ENCODE measurements at regions not wholly inside any gene's neighbourhood (a gene's known extent, or its start where the extent isn't known, plus 50 kb on each side); places are given as distances from the start of the nearest gene placed in this dataset.

DNA sequence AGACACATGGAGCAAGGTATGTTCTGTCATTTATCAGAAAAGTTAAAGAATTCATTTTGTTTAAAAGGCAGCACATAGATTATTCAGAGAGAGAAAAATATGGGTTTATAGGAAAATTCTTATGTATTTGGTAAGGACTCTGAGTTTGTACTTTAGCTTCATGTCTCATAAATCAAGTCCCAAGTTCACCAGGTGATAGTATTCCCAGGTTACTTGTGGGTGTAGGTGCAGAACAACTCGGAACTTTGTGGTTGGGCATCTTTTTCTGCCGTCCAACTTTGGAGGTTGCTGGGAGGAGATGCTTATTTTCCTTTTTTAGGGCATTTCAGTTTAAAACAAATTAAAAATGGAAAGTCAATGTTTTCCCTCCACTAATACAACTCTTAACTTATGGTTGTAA is 269.8 kb upstream of the DMRT1 start:
- no peak for TF ChIP-seq CTCF (IDR thresholded peaks at IDR 0.05; ENCODE audit: insufficient read depth, low read length, missing control alignments)
- ChIA-PET CTCF (no interaction called here), POLR2A (no interaction called here)
- H3K4me3 ChIP-seq (ENCODE audit: low read depth, low read length): no peak overlapping the region
- DNase-seq (ENCODE audit: low read depth, low spot score): no peak

GRCh38 chr9:573691-574410 is 267.6 kb upstream of the DMRT1 start:
- TF ChIP-seq CTCF (IDR thresholded peaks at IDR 0.05; ENCODE audit: insufficient read depth, low read length, missing control alignments): no peak
- ChIA-PET CTCF (no interaction called here), POLR2A (no interaction called here)
- no peak for DNase-seq (ENCODE audit: low read depth, low spot score)
- H3K4me3 ChIP-seq (ENCODE audit: low read depth, low read length): no peak overlapping the region

GRCh38 chr9:575139-575538 is 266.4 kb upstream of the DMRT1 start:
- CTCF ChIA-PET: interaction anchor here (1.2 kb wide), 1 partner anchor 230 kb away, joined by 3 read pairs; no protein-coding TSS in a partner anchor
- no peak for DNase-seq (ENCODE audit: low read depth, low spot score)
- POLR2A ChIA-PET: no interaction called here
- H3K4me3 ChIP-seq (ENCODE audit: low read depth, low read length): no peak overlapping the region
- no peak for TF ChIP-seq CTCF (IDR thresholded peaks at IDR 0.05; ENCODE audit: insufficient read depth, low read length, missing control alignments)

- H3K4me3 ChIP-seq (ENCODE audit: low read depth, low read length): no peak overlapping the region
- CTCF ChIA-PET: interaction anchor here (1.6 kb wide), 1 partner anchor 223 kb away, joined by 3 read pairs; no protein-coding TSS in a partner anchor
- TF ChIP-seq CTCF (IDR thresholded peaks at IDR 0.05; ENCODE audit: insufficient read depth, low read length, missing control alignments): no peak
- POLR2A ChIA-PET: no interaction called here
- DNase-seq (ENCODE audit: low read depth, low spot score): no peak
Observed at GRCh38 chr9:580652-581342, 260.7 kb upstream of the DMRT1 start.

- peak; percentile 6 for TF ChIP-seq CTCF (IDR thresholded peaks at IDR 0.05; ENCODE audit: insufficient read depth, low read length, missing control alignments)
- no peak overlapping the region for H3K4me3 ChIP-seq (ENCODE audit: low read depth, low read length)
- CTCF ChIA-PET: no interaction called here
- no peak for DNase-seq (ENCODE audit: low read depth, low spot score)
- POLR2A ChIA-PET: no interaction called here
Observed at GRCh38 chr9:581673-582497, 259.6 kb upstream of the DMRT1 start.

DNA sequence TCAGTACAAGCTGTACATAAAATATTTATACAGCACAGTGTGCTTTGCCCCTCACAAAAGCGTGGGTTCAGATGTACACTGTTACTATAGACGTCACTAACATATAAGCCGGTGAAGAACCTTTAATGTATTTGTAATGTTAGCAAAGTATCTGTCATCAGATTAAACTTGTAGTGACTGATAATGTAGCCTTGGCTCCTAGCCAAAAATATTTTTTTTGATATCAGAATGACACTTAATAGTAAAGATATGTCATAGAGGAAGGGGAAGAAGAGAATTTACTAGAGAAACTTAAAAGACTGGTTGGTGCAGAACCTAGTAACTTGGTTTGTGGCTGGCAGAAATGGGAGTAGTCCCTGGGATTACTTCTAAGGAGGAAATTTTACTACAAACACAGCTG is 258.7 kb upstream of the DMRT1 start:
- ChIA-PET POLR2A (no interaction called here), CTCF (interaction anchor here (1.2 kb wide), 1 partner anchor 422 kb away, joined by 3 read pairs; no protein-coding TSS in a partner anchor)
- H3K4me3 ChIP-seq (ENCODE audit: low read depth, low read length): no peak overlapping the region
- no peak for TF ChIP-seq CTCF (IDR thresholded peaks at IDR 0.05; ENCODE audit: insufficient read depth, low read length, missing control alignments)
- no peak for DNase-seq (ENCODE audit: low read depth, low spot score)
